ENCODE measurements at regions not wholly inside any gene's neighbourhood (a gene's known extent, or its start where the extent isn't known, plus 50 kb on each side); places are given as distances from the start of the nearest gene placed in this dataset.

GRCh38 chr4:11178433-11178832 lies 250.3 kb downstream of the HS3ST1 start:
- Histone ChIP-seq H3K9me3 (no peaks in the 10 kb centered on the region), H3K27me3 (replicated peaks in 1 of 7) (no peaks in the 10 kb centered on the region), H3K4me1 (no peaks in the 10 kb centered on the region), H3K4me3 (no peak overlapping the region), H3K27ac (no peak overlapping the region), H3K36me3 (no peaks in the 10 kb centered on the region)
- TF ChIP-seq, protein P1, sequence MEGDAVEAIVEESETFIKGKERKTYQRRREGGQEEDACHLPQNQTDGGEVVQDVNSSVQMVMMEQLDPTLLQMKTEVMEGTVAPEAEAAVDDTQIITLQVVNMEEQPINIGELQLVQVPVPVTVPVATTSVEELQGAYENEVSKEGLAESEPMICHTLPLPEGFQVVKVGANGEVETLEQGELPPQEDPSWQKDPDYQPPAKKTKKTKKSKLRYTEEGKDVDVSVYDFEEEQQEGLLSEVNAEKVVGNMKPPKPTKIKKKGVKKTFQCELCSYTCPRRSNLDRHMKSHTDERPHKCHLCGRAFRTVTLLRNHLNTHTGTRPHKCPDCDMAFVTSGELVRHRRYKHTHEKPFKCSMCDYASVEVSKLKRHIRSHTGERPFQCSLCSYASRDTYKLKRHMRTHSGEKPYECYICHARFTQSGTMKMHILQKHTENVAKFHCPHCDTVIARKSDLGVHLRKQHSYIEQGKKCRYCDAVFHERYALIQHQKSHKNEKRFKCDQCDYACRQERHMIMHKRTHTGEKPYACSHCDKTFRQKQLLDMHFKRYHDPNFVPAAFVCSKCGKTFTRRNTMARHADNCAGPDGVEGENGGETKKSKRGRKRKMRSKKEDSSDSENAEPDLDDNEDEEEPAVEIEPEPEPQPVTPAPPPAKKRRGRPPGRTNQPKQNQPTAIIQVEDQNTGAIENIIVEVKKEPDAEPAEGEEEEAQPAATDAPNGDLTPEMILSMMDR (IDR thresholded peaks at IDR 0.05 in 8 of 11, conservative IDR thresholded peaks at IDR 0.05 in 3 of 11) = no peak
- TF ChIP-seq POLR2A (IDR thresholded peaks at IDR 0.05) = no peak
- no peak for TF ChIP-seq POLR2AphosphoS5 (IDR thresholded peaks at IDR 0.05)
- intact Hi-C loops (cut with DNase I; ENCODE audit: low total_unique reads) = no loop called here
- 82 to 92% (median 87%) methylated on average over 5 of the region's 5 CpGs for WGBS, 5 donors
- no peak for DNase-seq

GRCh38 chr4:11175374-11175773 lies 253.3 kb downstream of the HS3ST1 start:
- intact Hi-C loops (cut with DNase I; ENCODE audit: low total_unique reads) = no loop called here
- H3K27me3 ChIP-seq (replicated peaks in 1 of 7) = no peaks in the 10 kb centered on the region
- TF ChIP-seq POLR2AphosphoS5 (IDR thresholded peaks at IDR 0.05) (no peak), POLR2A (IDR thresholded peaks at IDR 0.05) (no peak)
- TF ChIP-seq, protein P1 (IDR thresholded peaks at IDR 0.05 in 8 of 11, conservative IDR thresholded peaks at IDR 0.05 in 3 of 11) = no peak
- no peak overlapping the region for H3K4me3 ChIP-seq
- H3K9me3 ChIP-seq = no peaks in the 10 kb centered on the region
- no peak overlapping the region for H3K27ac ChIP-seq
- H3K4me1 ChIP-seq = no peaks in the 10 kb centered on the region
- DNase-seq = no peak
- no peaks in the 10 kb centered on the region for H3K36me3 ChIP-seq

DNA sequence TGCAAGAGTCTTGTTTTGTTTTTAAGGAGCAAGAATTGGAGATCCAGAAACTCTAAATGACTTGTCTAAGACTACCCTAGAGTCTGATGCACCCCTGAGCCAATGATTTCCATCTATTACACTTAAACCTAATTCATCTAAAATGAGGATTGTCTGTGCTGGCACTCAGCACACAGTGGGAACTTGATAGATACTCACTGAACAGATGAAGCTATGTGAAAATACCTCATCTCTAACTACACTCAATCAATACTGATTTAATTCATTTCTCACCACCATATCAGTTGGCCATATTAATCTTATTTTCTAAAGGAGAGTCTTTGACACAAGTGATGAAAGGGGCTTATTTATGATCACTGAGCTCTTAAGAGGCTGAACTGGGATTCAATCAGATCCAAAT lies 262.1 kb downstream of the HS3ST1 start:
- TF ChIP-seq, protein P1 (IDR thresholded peaks at IDR 0.05 in 8 of 11, conservative IDR thresholded peaks at IDR 0.05 in 3 of 11) = no peak
- TF ChIP-seq POLR2A (IDR thresholded peaks at IDR 0.05) = no peak
- no peak for TF ChIP-seq POLR2AphosphoS5 (IDR thresholded peaks at IDR 0.05)
- Histone ChIP-seq H3K27me3 (replicated peaks in 1 of 7) (no peaks in the 10 kb centered on the region), H3K4me1 (no peaks in the 10 kb centered on the region), H3K27ac (no peak overlapping the region), H3K9me3 (no peaks in the 10 kb centered on the region), H3K4me3 (no peak overlapping the region), H3K36me3 (no peaks in the 10 kb centered on the region)
- intact Hi-C loops (cut with DNase I; ENCODE audit: low total_unique reads) = no loop called here
- no peak for DNase-seq

DNA sequence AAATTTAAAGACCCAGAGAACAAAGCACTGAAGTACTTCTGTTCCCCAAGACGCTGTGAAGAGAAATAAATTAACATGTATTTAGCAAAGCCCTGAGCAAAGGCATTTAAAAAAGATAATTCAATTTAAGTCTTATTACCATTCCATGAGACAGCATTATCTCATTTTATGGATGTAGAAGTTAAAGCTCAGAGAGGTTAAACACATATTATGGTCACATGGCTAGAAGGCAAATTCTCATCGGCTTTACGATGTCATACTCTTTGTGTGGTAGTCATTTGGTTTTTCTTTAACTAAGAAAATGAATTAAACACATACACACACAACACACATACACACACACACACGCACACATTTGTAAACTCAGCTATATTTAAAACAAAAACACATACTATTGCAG lies 262.7 kb downstream of the HS3ST1 start:
- no peaks in the 10 kb centered on the region for H3K4me1 ChIP-seq
- intact Hi-C loops (cut with DNase I; ENCODE audit: low total_unique reads) = no loop called here
- no peaks in the 10 kb centered on the region for H3K9me3 ChIP-seq
- H3K27ac ChIP-seq = no peak overlapping the region
- H3K27me3 ChIP-seq (replicated peaks in 1 of 7) = no peaks in the 10 kb centered on the region
- 87 to 93% (median 92%) methylated on average over 4 of the region's 4 CpGs for WGBS, 5 donors
- no peak overlapping the region for H3K4me3 ChIP-seq
- TF ChIP-seq POLR2AphosphoS5 (IDR thresholded peaks at IDR 0.05) (no peak), POLR2A (IDR thresholded peaks at IDR 0.05) (no peak)
- TF ChIP-seq, protein P1 (IDR thresholded peaks at IDR 0.05 in 8 of 11, conservative IDR thresholded peaks at IDR 0.05 in 3 of 11) = no peak
- DNase-seq = no peak
- no peaks in the 10 kb centered on the region for H3K36me3 ChIP-seq
